ENCODE measurements at regions not wholly inside any gene's neighbourhood (a gene's known extent, or its start where the extent isn't known, plus 50 kb on each side); places are given as distances from the start of the nearest gene placed in this dataset.

- TF ChIP-seq SP1 (IDR thresholded peaks at IDR 0.05; ENCODE audit: low read depth, low read length) (no peak), CTCF (IDR thresholded peaks at IDR 0.05; ENCODE audit: control extremely low read depth in 1 of 3, insufficient read depth in 1 of 3, low read depth in 1 of 3, low read length in 3 of 3) (no peak), PHF8 (conservative IDR thresholded peaks at IDR 0.05; ENCODE audit: low read depth, low read length) (no peak)
Measured at GRCh38 chr6:103000688-103001087, 1607.2 kb downstream of the GRIK2 start (continued).

All from H1 (cell line).